ENCODE measurements at regions not wholly inside any gene's neighbourhood (a gene's known extent, or its start where the extent isn't known, plus 50 kb on each side); places are given as distances from the start of the nearest gene placed in this dataset.

GRCh38 chr2:222064286-222064685 lies 234.5 kb downstream of the PAX3 start:
- DNase-seq (ENCODE audit: low read depth in 2 of 2), result no peak

GRCh38 chr2:222058819-222059445 lies 239.9 kb downstream of the PAX3 start:
- no peak for DNase-seq (ENCODE audit: low read depth in 2 of 2)

- DNase-seq (ENCODE audit: low read depth in 2 of 2), result no peak
Measured at GRCh38 chr2:222057347-222058073, 241.3 kb downstream of the PAX3 start.

- DNase-seq (ENCODE audit: low read depth in 2 of 2), result no peak
Measured at GRCh38 chr2:222055328-222055727, 243.5 kb downstream of the PAX3 start.

GRCh38 chr2:222054813-222055212 lies 244.0 kb downstream of the PAX3 start:
- peak; percentile 4 to 6 for DNase-seq (ENCODE audit: low read depth in 2 of 2)

- DNase-seq (ENCODE audit: low read depth in 2 of 2), result no peak
Measured at GRCh38 chr2:222052934-222053367, 245.8 kb downstream of the PAX3 start.

- no peak for DNase-seq (ENCODE audit: low read depth in 2 of 2)
Measured at GRCh38 chr2:222050981-222051380, 247.8 kb downstream of the PAX3 start.

- no peak for DNase-seq (ENCODE audit: low read depth in 2 of 2)
Measured at GRCh38 chr2:222049946-222050345, 248.9 kb downstream of the PAX3 start.

- no peak for DNase-seq (ENCODE audit: low read depth in 2 of 2)
Measured at GRCh38 chr2:222043897-222044296, 254.9 kb downstream of the PAX3 start.

GRCh38 chr2:222042666-222043065 lies 256.1 kb downstream of the PAX3 start:
- DNase-seq (ENCODE audit: low read depth in 2 of 2), result no peak

GRCh38 chr2:222040333-222040732 lies 258.5 kb downstream of the PAX3 start:
- no peak for DNase-seq (ENCODE audit: low read depth in 2 of 2)

- no peak for DNase-seq (ENCODE audit: low read depth in 2 of 2)
Measured at GRCh38 chr2:222039821-222040220, 259.0 kb downstream of the PAX3 start.

GRCh38 chr2:222038067-222038802 lies 260.6 kb downstream of the PAX3 start:
- DNase-seq (ENCODE audit: low read depth in 2 of 2), result no peak

- no peak for DNase-seq (ENCODE audit: low read depth in 2 of 2)
Measured at GRCh38 chr2:222037211-222037610, 261.6 kb downstream of the PAX3 start.

- DNase-seq (ENCODE audit: low read depth in 2 of 2), result no peak
Measured at GRCh38 chr2:222034058-222034457, 264.7 kb downstream of the PAX3 start.

- DNase-seq (ENCODE audit: low read depth in 2 of 2), result no peak
Measured at GRCh38 chr2:222033541-222033940, 265.3 kb downstream of the PAX3 start.

- DNase-seq (ENCODE audit: low read depth in 2 of 2), result no peak
Measured at GRCh38 chr2:222025881-222026271, 272.9 kb downstream of the PAX3 start.

GRCh38 chr2:222024932-222025880 lies 273.6 kb downstream of the PAX3 start:
- peak; percentile 3 to 5 for DNase-seq (ENCODE audit: low read depth in 2 of 2)

- peak in 1 of 2 experiments; percentile 5 for DNase-seq (ENCODE audit: low read depth in 2 of 2)
Measured at GRCh38 chr2:222017252-222017850, 281.4 kb downstream of the PAX3 start.

- DNase-seq (ENCODE audit: low read depth in 2 of 2), result no peak
Measured at GRCh38 chr2:222013889-222014288, 284.9 kb downstream of the PAX3 start.

GRCh38 chr2:222000326-222000725 lies 298.5 kb downstream of the PAX3 start:
- peak; percentile 42 for DNase-seq (ENCODE audit: low read depth in 2 of 2)
